HG03066 (cell line): ENCODE measurements at regions not wholly inside any gene's neighbourhood (a gene's known extent, or its start where the extent isn't known, plus 50 kb on each side); places are given as distances from the start of the nearest gene placed in this dataset.

Experiments
- ATAC-seq: cut with Tn5 transposase; IDR thresholded peaks from one replicate; pipeline ENCODE4 v1.9.1; 2021; ENCODE audit warnings: low read depth; ENCODE audit not compliant: unreplicated experiment

- ATAC-seq = no peak
Observed at GRCh38 chr5:82777106-82777505, 300.1 kb downstream of the TMEM167A start.

DNA sequence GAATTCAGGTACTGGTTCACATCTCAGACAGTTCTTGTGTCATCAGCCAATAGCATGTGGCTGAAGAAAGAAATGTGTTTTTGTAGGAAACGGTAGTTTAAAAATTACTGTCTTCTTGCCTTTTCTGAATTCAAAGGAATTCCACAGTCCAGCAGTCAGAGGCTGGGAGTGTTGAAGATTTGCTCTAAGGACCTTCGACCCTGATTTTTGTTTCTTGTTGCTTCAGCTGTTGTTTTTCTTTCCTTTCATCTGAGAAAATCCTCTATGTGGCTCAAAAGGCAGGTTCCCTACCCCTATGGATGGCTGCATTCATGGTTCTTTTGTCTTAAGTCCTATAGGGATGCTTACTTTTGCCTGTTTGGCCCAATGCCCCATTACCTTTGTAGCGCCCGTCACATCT is 304.9 kb downstream of the TMEM167A start:
- ATAC-seq = no peak

- ATAC-seq = no peak
Observed at GRCh38 chr5:82766206-82766605, 311.0 kb downstream of the TMEM167A start.

- no peak for ATAC-seq
Observed at GRCh38 chr5:82765765-82766164, 311.4 kb downstream of the TMEM167A start.

- ATAC-seq = no peak
Observed at GRCh38 chr5:82760856-82761255, 316.3 kb downstream of the TMEM167A start.

GRCh38 chr5:82758881-82759280 is 318.3 kb downstream of the TMEM167A start:
- no peak for ATAC-seq

DNA sequence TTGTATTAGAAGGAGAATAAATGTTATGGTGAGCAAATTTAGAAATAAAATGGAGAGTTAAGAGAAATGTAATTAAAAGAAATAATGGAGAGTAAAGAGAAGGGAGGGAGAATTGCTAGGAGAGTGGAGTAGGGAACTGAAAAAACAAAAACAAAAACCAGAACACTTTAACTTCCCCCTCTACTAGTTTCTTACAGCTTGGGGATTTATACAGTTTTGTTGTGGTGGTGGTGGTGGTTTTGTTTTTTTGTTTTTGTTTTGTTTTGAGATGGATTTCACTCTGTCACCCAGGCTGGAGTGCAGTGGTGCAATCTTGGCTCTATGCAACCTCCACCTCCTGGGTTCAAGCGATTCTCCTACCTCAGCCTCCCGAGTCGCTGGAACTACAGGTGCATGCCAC is 322.4 kb downstream of the TMEM167A start:
- ATAC-seq = peak; percentile 98

DNA sequence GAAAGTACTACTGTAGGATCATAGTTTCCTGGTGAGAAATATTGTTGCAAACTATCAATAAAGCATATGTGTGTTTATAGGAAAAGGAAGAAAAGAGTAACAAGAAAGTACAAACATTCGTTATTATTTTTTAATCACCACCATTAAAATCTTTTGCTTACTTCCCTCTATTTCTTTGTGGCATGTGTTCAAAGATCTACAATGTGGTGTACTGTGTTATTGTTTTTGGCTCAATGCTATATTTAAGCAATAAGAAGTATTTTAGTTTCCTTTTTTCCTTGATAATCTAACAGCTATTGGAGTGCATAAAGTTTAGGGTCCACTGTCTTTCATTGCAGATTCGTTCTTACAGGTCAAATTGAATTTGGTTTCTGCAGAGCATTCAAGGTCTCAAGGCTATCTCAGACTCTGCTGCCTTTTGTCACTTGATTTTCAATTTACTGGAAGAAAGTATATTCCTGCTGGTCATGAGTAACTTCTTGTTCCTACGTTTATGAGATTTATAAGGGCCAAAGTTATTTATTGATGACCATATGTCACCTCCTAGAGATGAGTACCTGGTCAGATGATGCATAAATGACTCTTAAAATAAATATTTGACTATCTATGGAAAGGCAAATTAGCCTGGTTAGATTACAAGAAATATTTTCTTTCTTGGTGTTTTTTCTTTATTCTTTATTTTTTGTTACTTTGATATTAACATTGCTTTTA is 323.0 kb downstream of the TMEM167A start:
- no peak for ATAC-seq

GRCh38 chr5:82753374-82753773 is 323.8 kb downstream of the TMEM167A start:
- ATAC-seq = no peak

GRCh38 chr5:82749461-82749820 is 327.8 kb downstream of the TMEM167A start:
- no peak for ATAC-seq

DNA sequence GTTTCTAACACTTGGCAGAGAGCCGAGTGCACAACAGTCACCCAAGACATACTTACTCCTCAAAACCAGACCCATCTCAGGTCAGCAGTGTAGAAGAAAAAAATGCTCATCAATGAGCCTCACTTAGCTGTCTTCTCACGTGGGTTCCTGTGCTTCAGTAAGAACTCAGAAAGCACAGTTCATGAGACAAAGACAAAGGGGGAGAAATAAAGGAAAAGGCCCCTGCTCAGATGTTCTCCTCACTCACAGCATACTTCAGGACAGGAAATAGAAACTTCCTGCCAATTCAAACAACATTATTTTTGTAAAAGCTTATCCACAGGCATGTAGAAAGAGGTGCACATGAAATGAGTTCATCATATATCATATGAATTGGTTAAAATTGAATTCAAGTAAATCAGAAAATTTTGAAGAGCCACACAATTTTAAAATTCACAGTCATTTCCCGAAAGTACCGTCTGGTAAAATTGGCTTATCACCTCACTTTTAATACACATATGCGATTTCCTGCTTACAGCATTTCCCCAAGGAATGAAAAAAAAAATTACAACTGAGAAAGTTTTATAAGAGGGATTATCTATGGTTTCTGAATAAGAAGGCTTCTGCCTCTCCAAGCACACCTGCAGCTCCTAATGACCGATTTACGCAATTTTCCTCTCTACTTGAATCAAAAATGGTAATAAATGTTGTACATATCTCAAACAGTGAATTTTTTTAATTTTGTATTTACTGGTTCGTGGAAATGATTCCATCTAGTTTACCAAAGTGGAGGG is 328.3 kb downstream of the TMEM167A start:
- ATAC-seq = no peak

GRCh38 chr5:82747986-82748385 is 329.2 kb downstream of the TMEM167A start:
- ATAC-seq = no peak

DNA sequence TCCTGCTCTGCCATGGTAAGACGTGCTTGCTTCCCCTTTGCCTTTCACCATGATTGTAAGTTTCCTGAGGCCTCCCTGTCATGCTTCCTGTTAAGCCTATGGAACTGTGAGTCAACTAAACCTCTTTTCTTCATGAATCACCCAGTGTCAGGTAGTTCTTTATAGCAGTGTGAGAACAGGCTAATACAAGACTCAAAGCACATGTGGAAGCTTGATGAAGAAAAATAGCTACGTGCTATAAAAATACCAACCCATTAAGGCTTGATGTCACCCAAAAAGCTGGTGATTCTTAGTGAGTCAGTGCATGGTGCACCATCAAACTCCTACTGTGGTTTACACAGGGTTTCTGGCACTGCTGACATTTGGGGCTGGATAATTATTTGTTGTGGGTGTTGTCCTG is 332.2 kb downstream of the TMEM167A start:
- ATAC-seq = no peak

- no peak for ATAC-seq
Observed at GRCh38 chr5:82738681-82739269, 338.4 kb downstream of the TMEM167A start.

DNA sequence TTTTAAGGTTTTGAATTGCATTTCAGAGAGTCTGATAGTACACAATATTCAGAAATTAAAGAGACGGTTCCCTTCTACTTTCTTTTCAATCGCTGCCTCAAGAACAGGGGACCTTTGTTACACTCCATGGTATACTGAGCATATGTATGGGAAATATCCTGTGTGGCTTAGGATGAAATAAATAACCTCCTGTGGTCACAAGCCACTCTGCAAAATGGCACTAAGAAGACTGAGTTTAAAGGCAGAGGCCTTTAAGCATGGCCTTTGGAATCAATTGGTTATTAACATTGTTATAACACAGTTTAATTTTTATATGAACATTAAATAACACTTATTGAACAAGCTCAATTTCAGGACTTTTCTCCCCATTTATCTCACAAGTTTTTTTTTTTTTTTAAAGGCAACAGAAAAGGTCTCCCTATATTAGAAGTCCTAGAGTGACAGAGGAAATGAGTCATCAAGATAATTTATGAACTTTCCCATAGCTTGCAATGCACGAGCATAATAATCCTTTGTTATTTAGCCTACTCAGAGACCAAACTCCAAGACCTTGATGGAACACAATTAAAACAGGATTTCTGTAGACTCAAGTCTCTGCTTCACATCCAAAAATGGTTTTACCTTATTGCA is 341.9 kb downstream of the TMEM167A start:
- no peak for ATAC-seq

GRCh38 chr5:82734347-82734746 is 342.8 kb downstream of the TMEM167A start:
- ATAC-seq = no peak

GRCh38 chr5:82730913-82731312 is 346.3 kb downstream of the TMEM167A start:
- ATAC-seq = no peak

DNA sequence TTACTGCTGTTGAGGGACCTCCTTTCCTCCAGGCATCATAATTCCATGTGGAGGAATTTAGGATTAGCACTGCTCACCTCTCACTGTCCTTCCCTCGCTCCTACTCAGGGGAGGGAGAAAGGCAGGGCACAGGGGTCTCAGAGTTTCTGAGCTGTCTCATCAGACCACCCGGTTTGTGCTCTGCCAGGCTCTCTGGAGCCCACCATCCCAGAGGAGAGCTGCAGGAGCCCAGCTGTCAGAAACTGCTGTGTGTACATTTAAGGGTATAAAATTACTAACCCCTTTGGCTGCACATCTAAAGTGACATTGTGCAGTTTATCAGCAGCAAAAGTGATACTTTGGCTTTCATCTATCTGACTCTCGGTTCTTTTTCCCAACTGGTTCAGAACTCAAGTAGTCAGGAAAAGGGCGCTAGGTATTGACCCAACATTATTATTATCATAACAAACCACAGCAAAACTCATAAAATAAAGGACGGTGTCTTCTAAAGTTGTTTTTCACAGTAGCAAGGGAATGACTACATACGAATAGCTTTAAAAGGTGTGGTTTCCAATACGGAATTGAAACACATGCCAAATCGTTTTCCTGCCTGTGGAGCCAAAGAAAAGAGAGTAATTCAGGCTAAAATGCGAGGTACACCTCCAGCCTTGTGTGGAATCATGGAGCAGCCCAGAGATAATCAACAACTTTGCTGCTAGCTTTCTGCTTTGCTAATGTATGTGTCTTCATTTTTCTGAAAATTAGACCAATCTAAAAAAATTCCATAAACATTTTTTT is 348.1 kb downstream of the TMEM167A start:
- no peak for ATAC-seq

DNA sequence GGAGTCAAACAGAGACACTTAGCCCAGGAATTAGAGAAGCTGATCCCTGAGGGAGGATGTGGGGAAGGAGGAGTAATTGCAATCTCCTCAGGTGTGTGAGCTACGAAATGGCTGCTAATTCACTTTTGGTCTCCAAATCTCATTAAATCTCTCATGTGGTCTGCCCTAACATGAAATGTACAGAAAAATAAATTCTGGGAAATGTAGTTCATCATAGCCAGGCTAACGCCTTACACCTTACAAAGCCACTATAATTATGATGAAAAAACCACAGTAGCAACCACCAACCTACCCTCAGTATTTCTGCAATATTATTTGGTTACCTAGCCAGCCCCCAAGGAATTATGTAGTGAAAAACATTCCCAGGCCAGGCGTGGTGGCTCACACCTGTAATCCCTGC is 354.0 kb downstream of the TMEM167A start:
- no peak for ATAC-seq

- no peak for ATAC-seq
Observed at GRCh38 chr5:82721087-82721410, 356.1 kb downstream of the TMEM167A start.
